Effector CD4-positive, alpha-beta T cell (primary cell): ENCODE measurements at regions not wholly inside any gene's neighbourhood (a gene's known extent, or its start where the extent isn't known, plus 50 kb on each side); places are given as distances from the start of the nearest gene placed in this dataset.
A peak's percentile ranks its signal among the peaks of the same experiment; 100 is the strongest.
"Not testable (repeated sequence)": the region's sequence is repeated elsewhere in the genome, so short reads cannot be mapped to it uniquely, and the experiment has no call there.

Experiments used
- DNase-seq: peaks from one replicate; pipeline ENCODE4 v3.0.0-alpha.2; 2020

- no peak for DNase-seq
Measured at GRCh38 chr21:14753466-14754258, 207.5 kb upstream of the SAMSN1 start.

DNA sequence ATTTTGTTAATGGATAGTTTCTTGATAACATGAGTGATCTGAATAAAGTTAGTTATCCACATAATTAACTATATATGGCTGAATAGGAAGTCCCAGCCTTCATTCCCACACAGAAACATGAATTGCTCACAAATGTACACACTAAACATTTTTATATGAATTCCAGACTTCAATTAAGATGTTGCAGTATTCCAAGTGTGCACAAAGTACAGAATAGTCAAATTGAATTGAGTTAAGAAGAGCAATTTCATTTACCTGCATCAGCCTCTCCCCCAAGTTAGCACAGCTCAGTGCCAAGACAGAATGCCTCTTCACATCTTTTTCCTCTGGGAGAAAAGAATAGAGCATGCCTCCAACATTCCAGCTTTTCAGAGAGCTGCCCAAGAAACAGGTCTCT is 207.0 kb upstream of the SAMSN1 start:
- DNase-seq = no peak

GRCh38 chr21:14752345-14752909 is 206.3 kb upstream of the SAMSN1 start:
- no peak for DNase-seq

GRCh38 chr21:14751602-14752344 is 205.7 kb upstream of the SAMSN1 start:
- no peak for DNase-seq

- DNase-seq = no peak
Measured at GRCh38 chr21:14751011-14751410, 204.9 kb upstream of the SAMSN1 start.

GRCh38 chr21:14750041-14750440 is 203.9 kb upstream of the SAMSN1 start:
- no peak for DNase-seq

GRCh38 chr21:14748662-14749061 is 202.5 kb upstream of the SAMSN1 start:
- no peak for DNase-seq

DNA sequence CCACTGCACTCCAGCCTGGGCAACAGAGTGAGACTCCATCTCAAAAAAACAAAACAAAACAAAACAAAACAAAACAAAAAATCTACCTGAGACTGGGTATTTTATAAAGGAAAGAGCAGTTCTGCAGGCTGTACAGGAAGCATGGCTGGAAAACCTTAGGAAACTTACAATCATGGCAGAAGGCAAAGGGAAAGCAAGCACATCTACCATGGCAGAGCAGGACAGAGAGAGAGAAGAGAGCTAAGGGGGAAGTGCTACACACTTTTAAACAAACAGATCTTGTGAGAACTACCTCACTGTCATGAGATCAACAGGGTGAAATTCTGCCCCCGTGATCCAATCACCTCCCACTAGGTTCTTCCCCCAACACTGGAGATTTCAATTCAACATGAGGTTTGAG is 198.3 kb upstream of the SAMSN1 start:
- no peak for DNase-seq

DNA sequence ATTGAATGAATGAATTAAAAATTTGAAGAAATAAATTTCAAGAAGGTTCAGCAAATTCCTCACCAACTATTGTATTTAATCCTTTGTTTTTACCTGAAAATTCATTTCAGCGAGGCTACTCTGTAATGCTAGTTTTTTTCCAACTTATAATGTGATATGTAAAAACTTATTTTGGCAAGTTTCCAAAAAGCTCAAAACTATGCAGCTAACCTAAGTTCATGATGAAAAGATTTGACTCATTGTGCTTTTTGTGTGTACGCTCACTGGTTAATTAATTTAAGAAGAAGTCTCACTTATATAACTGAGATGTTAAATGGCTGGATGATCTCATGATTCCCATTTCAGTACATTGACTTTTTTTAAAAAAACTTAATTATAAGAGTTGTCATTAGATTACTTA is 196.0 kb upstream of the SAMSN1 start:
- DNase-seq = no peak

DNA sequence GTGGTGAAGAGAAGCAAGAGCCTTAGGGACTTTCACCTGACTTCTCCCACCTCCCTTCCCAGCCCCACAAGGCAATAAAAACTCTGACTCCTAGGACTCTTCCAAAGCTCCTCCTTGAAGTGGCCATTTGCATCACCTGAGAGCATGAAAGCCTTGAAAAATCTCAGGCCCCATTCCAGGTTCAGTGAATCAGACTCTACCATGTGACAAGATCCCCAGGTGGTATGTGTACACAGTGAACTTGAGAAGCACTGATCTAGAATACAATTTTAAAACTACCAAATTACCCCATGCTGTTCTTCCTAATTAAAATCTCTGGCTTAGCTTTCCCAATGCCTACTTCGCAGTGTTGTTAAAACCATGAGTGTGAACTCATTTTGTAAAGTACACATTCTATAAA is 195.1 kb upstream of the SAMSN1 start:
- DNase-seq = no peak

DNA sequence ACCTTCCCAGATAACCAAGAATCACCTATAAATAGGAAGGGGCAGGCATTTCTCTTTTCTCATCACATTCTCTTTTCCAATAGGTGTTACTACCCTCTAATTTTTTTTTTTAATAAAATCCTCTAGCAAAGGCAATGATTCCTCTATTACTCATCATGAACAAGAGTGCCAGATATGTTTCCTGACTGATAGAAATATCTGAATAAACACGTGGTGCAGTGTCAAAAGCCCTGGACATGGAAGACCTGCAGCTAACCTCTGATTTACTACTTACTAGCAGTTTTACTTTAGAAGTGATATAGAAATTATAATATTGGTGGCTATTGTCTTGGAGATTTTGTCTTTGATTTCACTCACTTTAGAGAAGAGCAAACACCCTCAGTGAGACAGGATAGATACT is 194.6 kb upstream of the SAMSN1 start:
- DNase-seq = no peak

GRCh38 chr21:14740116-14740515 is 194.0 kb upstream of the SAMSN1 start:
- no peak for DNase-seq

DNA sequence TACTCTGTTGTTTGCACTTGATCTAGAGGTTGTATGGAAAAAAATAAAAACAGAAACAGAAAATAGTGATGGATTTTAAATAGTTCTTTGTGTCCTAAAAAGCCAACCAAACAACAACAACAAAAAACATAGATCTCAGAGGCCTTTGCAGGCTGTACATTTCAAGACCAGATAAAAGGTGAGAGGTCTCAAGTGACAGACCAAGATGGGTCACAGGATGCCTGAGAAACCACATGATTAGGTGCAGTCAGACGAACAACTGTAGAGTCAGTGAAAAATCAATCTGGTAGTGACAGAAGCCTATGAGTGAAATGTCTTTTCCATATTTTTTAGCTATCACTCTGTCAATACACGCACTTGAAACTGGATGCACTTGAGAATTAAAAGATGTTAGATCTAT is 193.5 kb upstream of the SAMSN1 start:
- no peak for DNase-seq

DNA sequence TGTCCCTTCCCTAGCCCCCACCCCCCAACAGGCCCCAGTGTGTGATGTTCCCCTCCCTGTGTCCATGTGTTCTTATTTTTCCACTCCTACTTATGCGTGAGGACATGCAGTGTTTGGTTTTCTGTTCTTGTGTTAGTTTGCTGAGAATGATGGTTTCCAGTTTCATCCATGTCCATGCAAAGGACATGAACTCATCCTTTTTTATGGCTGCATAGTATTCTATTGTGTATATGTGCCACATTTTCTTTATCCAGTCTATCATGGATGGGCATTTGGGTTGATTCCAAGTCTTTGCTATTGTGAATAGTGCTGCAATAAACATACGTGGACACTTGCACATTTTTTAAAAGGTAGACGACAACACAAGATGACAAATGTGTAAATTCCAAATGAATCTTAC is 192.5 kb upstream of the SAMSN1 start:
- DNase-seq = not testable (repeated sequence)

GRCh38 chr21:14737922-14738321 is 191.8 kb upstream of the SAMSN1 start:
- peak; percentile 43 for DNase-seq

DNA sequence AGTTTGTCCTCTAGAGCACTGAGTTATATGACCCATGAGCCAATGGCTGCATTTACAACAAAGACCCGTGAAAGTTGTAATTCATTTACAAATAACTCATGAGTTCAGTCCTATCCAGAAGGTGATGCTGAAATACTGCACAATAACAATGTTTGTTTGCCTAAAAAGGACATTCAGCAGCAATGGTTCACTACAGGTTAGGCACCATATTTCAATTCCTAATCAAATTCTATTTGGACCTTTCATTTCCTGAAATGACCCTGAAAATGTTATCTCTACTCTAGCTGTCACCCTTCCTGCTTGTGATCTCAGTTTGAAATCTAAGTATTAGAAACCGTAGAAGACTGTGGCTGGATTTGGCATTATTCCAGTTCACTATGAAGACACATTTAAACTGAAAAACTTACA is 191.2 kb upstream of the SAMSN1 start:
- DNase-seq = no peak

DNA sequence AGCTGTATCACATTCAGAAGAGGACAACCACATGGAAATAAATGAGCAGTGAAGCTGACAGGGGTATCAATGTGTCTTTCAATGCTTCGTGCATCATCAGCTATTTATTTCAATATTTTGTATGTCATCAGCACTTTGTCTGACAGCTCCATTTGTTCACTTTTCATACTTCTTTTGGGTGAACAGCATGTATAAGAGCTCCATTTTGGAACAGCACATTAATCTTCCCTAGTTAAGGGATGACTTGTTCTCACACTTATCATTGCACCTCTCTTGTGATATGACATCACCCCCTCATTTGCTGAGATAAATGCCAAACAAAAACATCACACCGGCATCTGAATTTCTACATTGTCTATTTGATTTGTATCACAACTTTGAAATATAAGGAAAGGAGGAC is 190.6 kb upstream of the SAMSN1 start:
- DNase-seq = no peak

GRCh38 chr21:14736162-14736561 is 190.0 kb upstream of the SAMSN1 start:
- no peak for DNase-seq

DNA sequence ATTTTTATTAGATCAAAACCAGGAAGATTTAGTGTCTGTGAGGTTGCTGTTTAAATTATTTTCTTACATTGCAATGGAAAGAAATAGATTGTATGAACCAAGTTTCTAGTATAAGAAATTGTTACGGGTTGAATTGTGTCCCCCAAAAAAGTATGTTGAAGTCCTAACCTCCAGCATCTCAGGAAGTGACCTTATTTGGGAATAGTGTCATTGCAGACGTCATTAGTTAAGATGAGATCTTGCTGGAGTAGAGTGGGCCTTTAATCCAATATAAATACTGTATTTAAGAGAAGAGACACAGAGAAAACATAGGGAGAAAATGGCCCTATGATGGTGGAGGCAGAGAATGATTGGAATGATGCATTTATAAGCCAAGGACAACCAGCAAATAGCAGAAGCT is 188.7 kb upstream of the SAMSN1 start:
- DNase-seq = no peak

DNA sequence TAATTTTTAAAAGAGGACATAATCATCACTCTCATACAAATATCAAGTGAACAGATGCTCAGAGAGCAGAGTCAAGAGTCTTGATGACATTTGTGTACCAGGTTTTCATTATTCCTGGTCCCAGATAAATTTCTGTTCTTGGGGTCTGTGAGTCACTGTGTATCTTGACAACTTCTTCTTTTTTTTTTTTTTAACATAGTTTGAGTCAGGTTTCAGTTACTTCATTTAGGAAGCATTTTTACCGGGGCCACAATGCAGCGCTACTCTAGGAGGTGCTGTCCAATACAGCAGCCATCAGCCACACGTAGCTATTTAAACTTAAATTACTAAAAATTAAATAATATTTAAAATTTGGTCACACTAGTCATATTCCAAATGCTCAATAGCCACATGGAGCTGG is 188.1 kb upstream of the SAMSN1 start:
- DNase-seq = no peak

- DNase-seq = no peak
Measured at GRCh38 chr21:14725219-14725618, 179.1 kb upstream of the SAMSN1 start.

GRCh38 chr21:14722841-14723483 is 176.8 kb upstream of the SAMSN1 start:
- DNase-seq = no peak

DNA sequence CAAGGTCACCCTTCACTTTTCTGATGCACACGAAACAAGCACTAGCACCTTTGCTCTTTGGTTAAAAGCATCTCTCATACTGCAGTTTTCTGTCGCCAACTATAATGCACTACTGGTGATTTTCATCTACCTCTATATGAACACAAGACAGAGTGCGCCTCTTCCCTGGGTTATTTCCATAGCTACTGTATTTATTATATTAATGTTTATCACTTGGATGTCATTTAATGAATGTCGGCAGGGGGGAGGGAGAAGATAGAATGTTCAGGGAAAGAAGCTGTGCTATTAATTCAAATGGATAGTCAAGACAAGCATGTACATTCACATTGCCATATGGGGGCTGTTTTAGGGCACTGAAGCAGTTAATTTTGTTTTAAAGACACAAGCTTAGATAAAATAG is 174.1 kb upstream of the SAMSN1 start:
- DNase-seq = no peak

- DNase-seq = no peak
Measured at GRCh38 chr21:14718951-14719350, 172.8 kb upstream of the SAMSN1 start.
